B cell (primary cell): ENCODE measurements at regions not wholly inside any gene's neighbourhood (a gene's known extent, or its start where the extent isn't known, plus 50 kb on each side); places are given as distances from the start of the nearest gene placed in this dataset.

Experiments used
- ATAC-seq: fragments of 200-7000 bp; cut with Tn5 transposase; one replicate; pipeline ENCODE4 v1.10.0; 2021; ENCODE audit warnings: low read depth, mild to moderate bottlenecking, moderate number of reproducible peaks, moderate library complexity
- CTCF ChIA-PET: fragments of 350-600 bp; sonication (Branson Sonifier 250); formaldehyde crosslinking; loops from one replicate; lab custom pipeline; 2021; ENCODE audit warnings: antibody characterized with exemption, inconsistent platforms; lab: Charles Lee
- POLR2A ChIA-PET: fragments of 350-600 bp; sonication (Branson Sonifier 250); formaldehyde crosslinking; loops from one replicate; lab custom pipeline; 2021; ENCODE audit warnings: antibody characterized with exemption; lab: Charles Lee
- DNase-seq: peaks from one replicate; pipeline ENCODE4 v3.0.0; 2013
- H2AFZ ChIP-seq: 2 replicates; pipeline ENCODE4 v1.6.1; 2012; ENCODE audit warnings: mild to moderate bottlenecking, low read depth, low read length; ENCODE audit not compliant: insufficient read depth, poor library complexity, severe bottlenecking
- H3K27ac ChIP-seq, 2 donors: 1 replicate in 1 of 2; 2 replicates in 1 of 2; pipeline ENCODE4 v1.5.1; 2012 to 2013; ENCODE audit warnings: low read length in 2 of 2, mild to moderate bottlenecking in 2 of 2, moderate library complexity in 1 of 2
- H3K27me3 ChIP-seq, 4 experiments: fragments of 200-600 bp in 1 of 4; sonication (generic) in 1 of 4; replicated peaks in 1 of 4; 1 replicate in 2 of 4; 2 replicates in 2 of 4; pipeline versions ENCODE4 v1.6.1 to v1.7.0; 2013 to 2016; ENCODE audit warnings: low read length in 3 of 4, mild to moderate bottlenecking in 2 of 4, mixed read lengths in 1 of 4, moderate library complexity in 1 of 4; ENCODE audit not compliant: insufficient read depth in 4 of 4, control insufficient read depth in 3 of 4; ENCODE audit errors: control extremely low read depth in 1 of 4
- H3K36me3 ChIP-seq, 2 experiments: replicated peaks in 1 of 2; 1 replicate in 1 of 2; 2 replicates in 1 of 2; pipeline versions ENCODE4 v1.6.1 to v1.7.1; 2013; ENCODE audit warnings: low read length in 1 of 2; ENCODE audit not compliant: insufficient read depth in 2 of 2, control insufficient read depth in 1 of 2; ENCODE audit errors: control extremely low read depth in 1 of 2, extremely low read depth in 1 of 2
- H3K4me1 ChIP-seq, 2 donors: fragments of 200-600 bp in 1 of 2; sonication (generic) in 1 of 2; 1 replicate in 1 of 2; 2 replicates in 1 of 2; pipeline versions ENCODE4 v1.5.1 to v1.6.1; 2013 to 2017; ENCODE audit warnings: low read length in 2 of 2; ENCODE audit not compliant: control insufficient read depth in 2 of 2, insufficient read depth in 2 of 2
- H3K4me2 ChIP-seq: replicated peaks from 2 replicates; pipeline ENCODE3; 2012; ENCODE audit warnings: mild to moderate bottlenecking, low read depth, low read length; ENCODE audit not compliant: poor library complexity, severe bottlenecking
- H3K4me3 ChIP-seq, 5 experiments: fragments of 200-600 bp in 1 of 5; sonication (generic) in 1 of 5; 1 replicate in 3 of 5; 2 replicates in 2 of 5; pipeline versions ENCODE4 v1.5.1 to v1.7.0; 2011 to 2016; ENCODE audit warnings: low read length in 4 of 5, mild to moderate bottlenecking in 4 of 5, low read depth in 2 of 5, control low read depth in 1 of 5, moderate library complexity in 1 of 5; ENCODE audit not compliant: insufficient read depth in 1 of 5; ENCODE audit errors: control extremely low read depth in 1 of 5, extremely low read depth in 1 of 5
- H3K79me2 ChIP-seq: fragments of 200-600 bp; sonication (generic); one replicate; pipeline ENCODE4 v1.6.0; 2016; ENCODE audit warnings: low read length; ENCODE audit not compliant: control insufficient read depth, insufficient read depth
- H3K9ac ChIP-seq: fragments of 200-600 bp; sonication (generic); 2 replicates; pipeline ENCODE4 v1.6.1; 2017; ENCODE audit warnings: mild to moderate bottlenecking, low read length, moderate library complexity
- H3K9me3 ChIP-seq, 3 donors: one replicate each; pipeline versions ENCODE4 v1.6.1 to v1.7.1; 2013; ENCODE audit warnings: low read length in 2 of 3; ENCODE audit not compliant: control insufficient read depth in 2 of 3, insufficient read depth in 1 of 3; ENCODE audit errors: control extremely low read depth in 1 of 3
- H4K20me1 ChIP-seq: 2 replicates; pipeline ENCODE4 v1.6.0; 2012; ENCODE audit warnings: mild to moderate bottlenecking, low read length; ENCODE audit not compliant: insufficient read depth, control insufficient read depth, poor library complexity, severe bottlenecking
- H3K27ac Mint-ChIP-seq: one replicate; pipeline ENCODE4 v1.8.0; 2021; ENCODE audit warnings: mixed read lengths
- H3K27me3 Mint-ChIP-seq: one replicate; pipeline ENCODE4 v1.8.0; 2021; ENCODE audit warnings: mixed read lengths
- H3K4me1 Mint-ChIP-seq: one replicate; pipeline ENCODE4 v1.8.0; 2021; ENCODE audit warnings: mixed read lengths
- H3K4me3 Mint-ChIP-seq: one replicate; pipeline ENCODE4 v1.8.0; 2021; ENCODE audit warnings: mixed read lengths
- H3K9me3 Mint-ChIP-seq: one replicate; pipeline ENCODE4 v1.8.0; 2022; ENCODE audit warnings: mixed read lengths; ENCODE audit not compliant: insufficient read depth
- EZH2 ChIP-seq: IDR thresholded peaks from 2 replicates; pipeline ENCODE4 v1.6.1; 2012; ENCODE audit warnings: borderline replicate concordance, low read depth, mild to moderate bottlenecking, moderate library complexity, low read length; ENCODE audit not compliant: insufficient read depth, poor library complexity, severe bottlenecking
- WGBS: methylation state at CpG from one replicate; pipeline ENCODE4 v1.1.5; 2013; ENCODE audit warnings: missing lambda C conversion rate; ENCODE audit not compliant: insufficient coverage; 5-methylcytosine and 5-hydroxymethylcytosine counted together
- intact Hi-C: fragments of 100-400 bp; cut with micrococcal nuclease; formaldehyde crosslinking; loops from one replicate; pipeline ENCODE4 v1.10.0; 2022
- TF ChIP-seq, protein P1 (sequence below): fragments of 200-600 bp; IDR thresholded peaks from one replicate; pipeline ENCODE4 v1.8.0; 2022; ENCODE audit warnings: antibody characterized with exemption, mild to moderate bottlenecking

DNA sequence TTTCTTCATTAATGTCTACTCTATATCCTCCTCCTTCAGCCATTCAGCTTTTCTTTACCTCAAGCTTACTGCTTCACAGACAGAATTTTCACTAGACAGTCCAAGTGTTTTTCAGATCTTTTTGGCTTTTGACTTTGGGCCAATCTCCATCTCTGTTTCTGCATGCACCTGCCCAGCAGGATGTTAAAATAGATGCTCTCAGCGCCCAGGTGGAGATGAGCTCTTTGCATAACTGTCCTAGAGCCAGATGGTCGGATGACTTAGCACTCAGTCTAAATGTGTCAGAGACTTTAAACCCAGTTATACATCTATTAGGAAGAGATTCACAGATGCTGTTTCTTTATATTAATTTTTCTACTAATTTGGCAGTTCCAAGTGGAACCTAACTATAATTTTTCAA, 80.3 kb upstream of the SSTR1 start:
- H2AFZ ChIP-seq, result no peak overlapping the region
- no peak overlapping the region for H3K4me3 Mint-ChIP-seq
- H3K9me3 Mint-ChIP-seq, result peaks cover 6% of the 10 kb centered on the region
- no peaks in the 10 kb centered on the region for H3K79me2 ChIP-seq
- H3K4me1 ChIP-seq, result no peaks in the 10 kb centered on the region
- 80% methylated on average over 1 of the region's 2 CpGs for WGBS
- no peaks in the 10 kb centered on the region for H3K36me3 ChIP-seq
- no peaks in the 10 kb centered on the region for H3K27me3 ChIP-seq
- TF ChIP-seq, protein P1, sequence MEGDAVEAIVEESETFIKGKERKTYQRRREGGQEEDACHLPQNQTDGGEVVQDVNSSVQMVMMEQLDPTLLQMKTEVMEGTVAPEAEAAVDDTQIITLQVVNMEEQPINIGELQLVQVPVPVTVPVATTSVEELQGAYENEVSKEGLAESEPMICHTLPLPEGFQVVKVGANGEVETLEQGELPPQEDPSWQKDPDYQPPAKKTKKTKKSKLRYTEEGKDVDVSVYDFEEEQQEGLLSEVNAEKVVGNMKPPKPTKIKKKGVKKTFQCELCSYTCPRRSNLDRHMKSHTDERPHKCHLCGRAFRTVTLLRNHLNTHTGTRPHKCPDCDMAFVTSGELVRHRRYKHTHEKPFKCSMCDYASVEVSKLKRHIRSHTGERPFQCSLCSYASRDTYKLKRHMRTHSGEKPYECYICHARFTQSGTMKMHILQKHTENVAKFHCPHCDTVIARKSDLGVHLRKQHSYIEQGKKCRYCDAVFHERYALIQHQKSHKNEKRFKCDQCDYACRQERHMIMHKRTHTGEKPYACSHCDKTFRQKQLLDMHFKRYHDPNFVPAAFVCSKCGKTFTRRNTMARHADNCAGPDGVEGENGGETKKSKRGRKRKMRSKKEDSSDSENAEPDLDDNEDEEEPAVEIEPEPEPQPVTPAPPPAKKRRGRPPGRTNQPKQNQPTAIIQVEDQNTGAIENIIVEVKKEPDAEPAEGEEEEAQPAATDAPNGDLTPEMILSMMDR, result no peak
- TF ChIP-seq EZH2, result no peak
- no peak overlapping the region for H3K27ac ChIP-seq
- no peak overlapping the region for H3K4me2 ChIP-seq
- no peak overlapping the region for H3K9ac ChIP-seq
- peaks cover 3% of the 10 kb centered on the region for H3K4me1 Mint-ChIP-seq
- intact Hi-C loops, result no loop called here
- no peak overlapping the region for H3K4me3 ChIP-seq
- ChIA-PET POLR2A (no interaction called here), CTCF (interaction anchor here (0.6 kb wide), 1 partner anchor 165 kb away, joined by 6 read pairs; no protein-coding TSS in a partner anchor)
- DNase-seq, result no peak
- no peaks in the 10 kb centered on the region for H4K20me1 ChIP-seq
- H3K9me3 ChIP-seq, result no peaks in the 10 kb centered on the region
- no peaks in the 10 kb centered on the region for H3K27me3 Mint-ChIP-seq
- ATAC-seq, result no peak
- no peak overlapping the region for H3K27ac Mint-ChIP-seq

DNA sequence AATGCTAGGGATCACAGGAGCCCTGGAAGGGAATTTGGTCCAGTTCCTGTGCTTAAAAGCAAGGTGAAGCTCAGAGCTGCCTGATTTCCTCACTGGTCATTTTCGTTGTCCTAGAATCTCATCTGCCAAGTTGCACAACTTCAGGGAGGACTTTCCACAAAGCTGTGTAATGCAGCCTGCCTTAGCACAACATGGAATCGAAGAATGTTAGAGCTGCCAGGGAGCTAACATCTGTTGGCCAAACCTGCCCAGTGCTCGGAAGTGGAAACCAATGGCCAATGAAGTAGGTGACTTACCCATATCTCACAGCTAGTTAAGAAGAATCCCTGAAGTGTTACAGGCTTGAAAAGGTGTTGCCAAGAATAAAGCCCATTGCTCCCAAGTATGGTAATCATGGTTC, 79.9 kb upstream of the SSTR1 start:
- TF ChIP-seq, protein P1, result no peak
- no peak for TF ChIP-seq EZH2
- H3K27ac Mint-ChIP-seq, result no peak overlapping the region
- ChIA-PET POLR2A (no interaction called here), CTCF (interaction anchor here (0.6 kb wide), 1 partner anchor 164 kb away, joined by 6 read pairs; no protein-coding TSS in a partner anchor)
- no peaks in the 10 kb centered on the region for H3K4me1 ChIP-seq
- no peak overlapping the region for H3K4me3 Mint-ChIP-seq
- no peak overlapping the region for H3K9ac ChIP-seq
- H3K27ac ChIP-seq, result no peak overlapping the region
- DNase-seq, result no peak
- peaks cover 3% of the 10 kb centered on the region for H3K4me1 Mint-ChIP-seq
- H3K36me3 ChIP-seq, result no peaks in the 10 kb centered on the region
- ATAC-seq, result no peak
- intact Hi-C loops, result no loop called here
- no peak overlapping the region for H3K4me2 ChIP-seq
- no peaks in the 10 kb centered on the region for H3K27me3 Mint-ChIP-seq
- no peaks in the 10 kb centered on the region for H3K27me3 ChIP-seq
- H3K9me3 Mint-ChIP-seq, result peaks cover 6% of the 10 kb centered on the region
- 68% methylated on average over 2 of the region's 3 CpGs for WGBS
- no peak overlapping the region for H2AFZ ChIP-seq
- H3K79me2 ChIP-seq, result no peaks in the 10 kb centered on the region
- H3K4me3 ChIP-seq, result no peak overlapping the region
- no peaks in the 10 kb centered on the region for H3K9me3 ChIP-seq
- H4K20me1 ChIP-seq, result no peaks in the 10 kb centered on the region
